ENCODE measurements at regions not wholly inside any gene's neighbourhood (a gene's known extent, or its start where the extent isn't known, plus 50 kb on each side); places are given as distances from the start of the nearest gene placed in this dataset.

- no peak overlapping the region for H3K27ac ChIP-seq
- 13% methylated on average over 3 of the region's 3 CpGs for WGBS (ENCODE audit: missing lambda C conversion rate)
- no peak for TF ChIP-seq MYC (IDR thresholded peaks at IDR 0.05; ENCODE audit: borderline replicate concordance, low read length)
- no peak for TF ChIP-seq REST (IDR thresholded peaks at IDR 0.05)
- no peak for TF ChIP-seq RFX5 (IDR thresholded peaks at IDR 0.05)
- TF ChIP-seq HEYL (CRISPR knock-in tag; IDR thresholded peaks at IDR 0.05) = no peak
- TF ChIP-seq RNF2 (IDR thresholded peaks at IDR 0.05; ENCODE audit: borderline replicate concordance, low read depth) = no peak
- TF ChIP-seq POLR2AphosphoS2 (conservative IDR thresholded peaks at IDR 0.05; ENCODE audit: low read length) = no peak
- TF ChIP-seq ZC3H11A (IDR thresholded peaks at IDR 0.05) = no peak
- no peak for TF ChIP-seq JUN (IDR thresholded peaks at IDR 0.05)
- TF ChIP-seq BCL3 (IDR thresholded peaks at IDR 0.05) = no peak
- TF ChIP-seq TP53 (CRISPR knock-in tag; IDR thresholded peaks at IDR 0.05) = no peak
- CTCF ChIA-PET = interaction anchor here (0.6 kb wide), 1 partner anchor 879 kb away, joined by 3 read pairs; no protein-coding TSS in a partner anchor
- peaks cover 6% of the 10 kb centered on the region; the same call in 1 of the 3 replicates for H3K4me1 ChIP-seq
- H3K4me3 ChIP-seq = no peak overlapping the region
- DNase-seq (ENCODE audit: low read depth in 1 of 2, low spot score in 1 of 2) (no peak), ATAC-seq (no peak), FAIRE-seq (no peak)
- no peaks in the 10 kb centered on the region for H3K9me3 ChIP-seq
- H3K4me2 ChIP-seq = no peak overlapping the region
- POLR2A ChIA-PET = no interaction called here
These were observed 571.9 kb downstream of the CPS1 start for GRCh38 chr2:211128287-211128686.

- 69% methylated on average over 3 of the region's 3 CpGs for WGBS (ENCODE audit: missing lambda C conversion rate)
- no peak for FAIRE-seq
- CTCF ChIA-PET = interaction anchor here (0.6 kb wide), 1 partner anchor 12 kb away, joined by 3 read pairs; no protein-coding TSS in a partner anchor
- TF ChIP-seq MAX (IDR thresholded peaks at IDR 0.05) (no peak), NR3C1 (IDR thresholded peaks at IDR 0.05) (no peak), ZNF302 (CRISPR knock-in tag; IDR thresholded peaks at IDR 0.05) (no peak), RFX5 (IDR thresholded peaks at IDR 0.05) (no peak), JUNB (IDR thresholded peaks at IDR 0.05) (no peak), PBX3 (IDR thresholded peaks at IDR 0.05) (no peak), MAZ (IDR thresholded peaks at IDR 0.05; ENCODE audit: borderline replicate concordance, low read depth, low read length) (no peak)
- no peak for DNase-seq (ENCODE audit: low read depth in 1 of 2, low spot score in 1 of 2)
- Histone ChIP-seq H3K4me1 (peaks cover 9% of the 10 kb centered on the region; the same call in 1 of the 3 replicates), H3K9me3 (no peaks in the 10 kb centered on the region), H3K4me3 (no peak overlapping the region), H3K4me2 (no peak overlapping the region), H3K27ac (no peak overlapping the region)
- ATAC-seq = no peak
- POLR2A ChIA-PET = no interaction called here
These were observed 573.4 kb downstream of the CPS1 start for GRCh38 chr2:211129798-211130197.

- no peak overlapping the region for H3K4me3 ChIP-seq
- H3K9me3 ChIP-seq = peaks cover 5% of the 10 kb centered on the region; the same call in 1 of the 3 replicates
- ChIA-PET CTCF (no interaction called here), POLR2A (no interaction called here)
- no peak for DNase-seq (ENCODE audit: low read depth in 1 of 2, low spot score in 1 of 2)
- no peak for ATAC-seq
- FAIRE-seq = no peak
- no peak overlapping the region for H3K4me2 ChIP-seq
- 25% methylated on average over 2 of the region's 2 CpGs for WGBS (ENCODE audit: missing lambda C conversion rate)
- peaks cover 9% of the 10 kb centered on the region; the same call in 1 of the 3 replicates for H3K4me1 ChIP-seq
- H3K27ac ChIP-seq = no peak overlapping the region
- TF ChIP-seq USF2 (IDR thresholded peaks at IDR 0.05) (no peak), BCL3 (IDR thresholded peaks at IDR 0.05) (no peak), RNF2 (IDR thresholded peaks at IDR 0.05; ENCODE audit: borderline replicate concordance, low read depth) (no peak), HOXB5 (CRISPR knock-in tag; IDR thresholded peaks at IDR 0.05) (no peak)
These were observed 575.6 kb downstream of the CPS1 start for GRCh38 chr2:211132046-211132445.

Measured in A549 (cell line).